Neural cell (in vitro differentiated cells): ENCODE measurements at regions not wholly inside any gene's neighbourhood (a gene's known extent, or its start where the extent isn't known, plus 50 kb on each side); places are given as distances from the start of the nearest gene placed in this dataset.

ENCODE experiments used
- H2AFZ ChIP-seq: fragments of 200-600, 300-800 bp; sonication (generic), shearing (Covaris generic); 2 replicates; pipeline ENCODE4 v1.6.0; 2014; ENCODE audit warnings: low read depth, mild to moderate bottlenecking, antibody characterized with exemption, low read length, moderate library complexity
- H3F3A ChIP-seq: fragments of 200-600 bp; shearing (Covaris generic); 2 replicates; pipeline ENCODE4 v1.6.1; 2016; ENCODE audit warnings: mild to moderate bottlenecking, moderate library complexity, mixed read lengths, antibody characterized with exemption, low read length; ENCODE audit not compliant: insufficient read depth, poor library complexity, severe bottlenecking
- H3K27ac ChIP-seq: fragments of 200-600, 300-800 bp; sonication (generic), shearing (Covaris generic); 2 replicates; pipeline ENCODE4 v1.5.1; 2014; ENCODE audit warnings: mild to moderate bottlenecking, low read length, moderate library complexity
- H3K27me3 ChIP-seq: fragments of 300-800, 200-600 bp; sonication (generic), shearing (Covaris generic); 2 replicates; pipeline ENCODE4 v1.6.0; 2014; ENCODE audit warnings: mild to moderate bottlenecking, low read depth, low read length, moderate library complexity; ENCODE audit not compliant: insufficient read depth
- H3K36me3 ChIP-seq: fragments of 300-800, 200-600 bp; sonication (generic), shearing (Covaris generic); 2 replicates; pipeline ENCODE4 v1.5.1; 2014; ENCODE audit warnings: mild to moderate bottlenecking, antibody characterized with exemption, low read length, moderate library complexity; ENCODE audit not compliant: insufficient read depth
- H3K4me2 ChIP-seq: fragments of 300-800, 200-600 bp; sonication (generic), shearing (Covaris generic); 2 replicates; pipeline ENCODE4 v1.6.0; 2014; ENCODE audit warnings: mild to moderate bottlenecking, low read length
- H3K4me3 ChIP-seq: fragments of 300-800, 200-600 bp; sonication (generic), shearing (Covaris generic); 2 replicates; pipeline ENCODE4 v1.5.1; 2014; ENCODE audit warnings: mild to moderate bottlenecking, low read length, moderate library complexity
- H3K79me2 ChIP-seq: fragments of 200-600 bp; shearing (Covaris generic); replicated peaks from 2 replicates; pipeline ENCODE4 v1.6.0; 2014; ENCODE audit warnings: mild to moderate bottlenecking, low read length, moderate library complexity; ENCODE audit not compliant: insufficient read depth
- H3K9ac ChIP-seq: fragments of 300-800, 200-600 bp; sonication (generic), shearing (Covaris generic); 2 replicates; pipeline ENCODE4 v1.6.1; 2016; ENCODE audit warnings: mild to moderate bottlenecking, low read length, mixed read lengths
- H3K9me2 ChIP-seq: fragments of 200-600 bp; shearing (Covaris generic); 2 replicates; pipeline ENCODE4 v1.6.1; 2016; ENCODE audit warnings: mild to moderate bottlenecking, low read length, mixed read lengths; ENCODE audit not compliant: insufficient read depth
- H3K9me3 ChIP-seq: fragments of 200-600, 300-800 bp; sonication (generic), shearing (Covaris generic); 2 replicates; pipeline ENCODE4 v1.6.1; 2016; ENCODE audit warnings: mild to moderate bottlenecking, mixed run types, low read length, moderate library complexity, mixed read lengths
- H4K20me1 ChIP-seq: fragments of 200-600 bp; shearing (Covaris generic); 2 replicates; pipeline ENCODE4 v1.6.1; 2016; ENCODE audit warnings: mild to moderate bottlenecking, mixed run types; ENCODE audit not compliant: insufficient read depth
- CTCF ChIP-seq: fragments of 450-650 bp; IDR thresholded peaks from 2 replicates; pipeline ENCODE4 v1.5.1; 2014; ENCODE audit warnings: antibody characterized with exemption, mild to moderate bottlenecking, moderate library complexity; ENCODE audit not compliant: poor library complexity, severe bottlenecking
- EP300 ChIP-seq: fragments of 450-650 bp; conservative IDR thresholded peaks from 2 replicates; pipeline ENCODE4 v1.6.1; 2014; ENCODE audit warnings: antibody characterized with exemption, mild to moderate bottlenecking, moderate library complexity; ENCODE audit not compliant: poor library complexity, severe bottlenecking
- EZH2 ChIP-seq: fragments of 200-600, 300-800 bp; shearing (Covaris generic), sonication (generic); IDR thresholded peaks from 2 replicates; pipeline ENCODE4 v1.6.1; 2014; ENCODE audit warnings: antibody characterized with exemption, low read length, borderline replicate concordance, mild to moderate bottlenecking; ENCODE audit not compliant: insufficient read depth, poor library complexity, severe bottlenecking
- MXI1 ChIP-seq: fragments of 450-650 bp; conservative IDR thresholded peaks from 2 replicates; pipeline ENCODE4 v1.6.1; 2014; ENCODE audit warnings: antibody characterized with exemption, mild to moderate bottlenecking; ENCODE audit not compliant: poor library complexity, severe bottlenecking
- POLR2AphosphoS5 ChIP-seq: IDR thresholded peaks from 2 replicates; pipeline ENCODE4 v1.6.1; 2012
- RAD21 ChIP-seq: fragments of 450-650 bp; conservative IDR thresholded peaks from 2 replicates; pipeline ENCODE4 v1.6.1; 2014; ENCODE audit warnings: antibody characterized with exemption, mild to moderate bottlenecking, moderate library complexity
- REST ChIP-seq: IDR thresholded peaks from 2 replicates; pipeline ENCODE4 v1.6.1; 2012; ENCODE audit warnings: borderline replicate concordance
- SMC3 ChIP-seq: fragments of 450-650 bp; conservative IDR thresholded peaks from 2 replicates; pipeline ENCODE4 v1.6.1; 2014; ENCODE audit warnings: antibody characterized with exemption, mild to moderate bottlenecking, moderate library complexity; ENCODE audit not compliant: poor library complexity
- TAF1 ChIP-seq: IDR thresholded peaks from 2 replicates; pipeline ENCODE4 v1.6.1; 2012; ENCODE audit warnings: low read depth

GRCh38 chr13:29702912-29703351, 107.4 kb upstream of the SLC7A1 start:
- H3K79me2 ChIP-seq: no peaks in the 10 kb centered on the region
- no peaks in the 10 kb centered on the region for H3K36me3 ChIP-seq
- H3K9me3 ChIP-seq: no peaks in the 10 kb centered on the region
- H3K4me2 ChIP-seq: no peak overlapping the region
- no peak overlapping the region for H2AFZ ChIP-seq
- no peaks in the 10 kb centered on the region for H3K9me2 ChIP-seq
- no peaks in the 10 kb centered on the region for H4K20me1 ChIP-seq
- H3K27ac ChIP-seq: no peak overlapping the region
- no peaks in the 10 kb centered on the region for H3K27me3 ChIP-seq
- no peak for TF ChIP-seq POLR2AphosphoS5
- no peak for TF ChIP-seq EP300
- TF ChIP-seq TAF1: no peak
- no peak for TF ChIP-seq REST
- no peak for TF ChIP-seq SMC3
- TF ChIP-seq CTCF: no peak
- no peak for TF ChIP-seq EZH2
- TF ChIP-seq RAD21: no peak
- TF ChIP-seq MXI1: no peak
- H3K9ac ChIP-seq: no peak overlapping the region
- no peak overlapping the region for H3K4me3 ChIP-seq
- H3F3A ChIP-seq: no peaks in the 10 kb centered on the region

GRCh38 chr13:29698106-29698505, 102.6 kb upstream of the SLC7A1 start:
- H3K9me3 ChIP-seq: no peaks in the 10 kb centered on the region
- H3K9ac ChIP-seq: no peak overlapping the region
- no peak overlapping the region for H3K27ac ChIP-seq
- no peaks in the 10 kb centered on the region for H3K27me3 ChIP-seq
- no peak for TF ChIP-seq POLR2AphosphoS5
- no peak for TF ChIP-seq EZH2
- TF ChIP-seq REST: no peak
- no peak for TF ChIP-seq RAD21
- TF ChIP-seq MXI1: no peak
- TF ChIP-seq EP300: no peak
- no peak for TF ChIP-seq CTCF
- no peak for TF ChIP-seq TAF1
- no peak for TF ChIP-seq SMC3
- H3K79me2 ChIP-seq: no peaks in the 10 kb centered on the region
- no peaks in the 10 kb centered on the region for H3K9me2 ChIP-seq
- no peak overlapping the region for H2AFZ ChIP-seq
- no peak overlapping the region for H3K4me3 ChIP-seq
- no peak overlapping the region for H3K4me2 ChIP-seq
- no peaks in the 10 kb centered on the region for H3F3A ChIP-seq
- no peaks in the 10 kb centered on the region for H4K20me1 ChIP-seq
- no peaks in the 10 kb centered on the region for H3K36me3 ChIP-seq
